Mesenchymal stem cell (in vitro differentiated cells and primary cell): ENCODE measurements at regions not wholly inside any gene's neighbourhood (a gene's known extent, or its start where the extent isn't known, plus 50 kb on each side); places are given as distances from the start of the nearest gene placed in this dataset.

Source experiments
- DNase-seq: peaks from one replicate; pipeline ENCODE4 v3.0.0-alpha.2; 2013
- H2AFZ ChIP-seq: one replicate; pipeline ENCODE4 v1.6.1; 2013; ENCODE audit warnings: low read depth, mild to moderate bottlenecking, control low read depth, inconsistent platforms, low read length, moderate library complexity
- H2AK5ac ChIP-seq: 2 replicates; pipeline ENCODE4 v1.6.1; 2013; ENCODE audit warnings: low read length, moderate library complexity, mild to moderate bottlenecking, inconsistent platforms; ENCODE audit not compliant: severe bottlenecking
- H2BK120ac ChIP-seq: one replicate; pipeline ENCODE4 v1.6.1; 2013; ENCODE audit warnings: low read depth, mild to moderate bottlenecking, inconsistent platforms, low read length, moderate library complexity
- H2BK12ac ChIP-seq, 2 experiments: one replicate each; pipeline ENCODE4 v1.6.1; 2013; ENCODE audit warnings: inconsistent platforms in 2 of 2, low read length in 2 of 2, mild to moderate bottlenecking in 2 of 2, moderate library complexity in 2 of 2, control low read depth in 1 of 2
- H2BK15ac ChIP-seq: one replicate; pipeline ENCODE4 v1.6.1; 2013; ENCODE audit warnings: mild to moderate bottlenecking, low read depth, inconsistent platforms; ENCODE audit not compliant: poor library complexity, severe bottlenecking
- H2BK5ac ChIP-seq: 2 replicates; pipeline ENCODE4 v1.6.1; 2013; ENCODE audit warnings: low read depth, mild to moderate bottlenecking, low read length, control low read depth, inconsistent platforms; ENCODE audit not compliant: poor library complexity, severe bottlenecking
- H3K14ac ChIP-seq, 2 experiments: one replicate each; pipeline ENCODE4 v1.6.1; 2013; ENCODE audit warnings: inconsistent platforms in 2 of 2, low read length in 2 of 2, control low read depth in 1 of 2, mild to moderate bottlenecking in 1 of 2, moderate library complexity in 1 of 2
- H3K18ac ChIP-seq, 2 experiments: one replicate each; pipeline ENCODE4 v1.6.1; 2013; ENCODE audit warnings: inconsistent platforms in 2 of 2, low read length in 2 of 2, control low read depth in 1 of 2, low read depth in 1 of 2, mild to moderate bottlenecking in 1 of 2
- H3K23ac ChIP-seq, 2 experiments: one replicate each; pipeline ENCODE4 v1.6.1; 2013; ENCODE audit warnings: inconsistent platforms in 2 of 2, low read length in 2 of 2, mild to moderate bottlenecking in 2 of 2, moderate library complexity in 2 of 2, control low read depth in 1 of 2
- H3K27ac ChIP-seq: 2 replicates; pipeline ENCODE4 v1.5.1; 2013; ENCODE audit warnings: mild to moderate bottlenecking, moderate library complexity, low read length, control low read depth, inconsistent platforms; ENCODE audit not compliant: poor library complexity, severe bottlenecking
- H3K27me3 ChIP-seq, 2 experiments: 2 replicates each; pipeline versions ENCODE4 v1.6.1 to v1.7.0; 2013; ENCODE audit warnings: low read length in 2 of 2, mild to moderate bottlenecking in 2 of 2, moderate library complexity in 2 of 2, control low read depth in 1 of 2, inconsistent platforms in 1 of 2; ENCODE audit not compliant: control insufficient read depth in 1 of 2, insufficient read depth in 1 of 2
- H3K36me3 ChIP-seq, 2 experiments: 2 replicates each; pipeline versions ENCODE4 v1.6.1 to v1.7.0; 2013; ENCODE audit warnings: low read length in 2 of 2, control low read depth in 1 of 2, inconsistent platforms in 1 of 2, low read depth in 1 of 2, mild to moderate bottlenecking in 1 of 2; ENCODE audit not compliant: insufficient read depth in 2 of 2, control insufficient read depth in 1 of 2
- H3K4ac ChIP-seq, 2 experiments: one replicate each; pipeline ENCODE4 v1.6.1; 2013; ENCODE audit warnings: inconsistent platforms in 2 of 2, low read length in 2 of 2, mild to moderate bottlenecking in 2 of 2, moderate library complexity in 2 of 2, control low read depth in 1 of 2, low read depth in 1 of 2
- H3K4me1 ChIP-seq: 2 replicates; pipeline ENCODE4 v1.6.1; 2013; ENCODE audit warnings: low read depth, low read length, control low read depth; ENCODE audit not compliant: control insufficient read depth, insufficient read depth
- H3K4me2 ChIP-seq: 2 replicates; pipeline ENCODE4 v1.6.1; 2013; ENCODE audit warnings: low read length, mild to moderate bottlenecking, inconsistent platforms; ENCODE audit not compliant: poor library complexity, severe bottlenecking
- H3K4me3 ChIP-seq, 2 experiments: 2 replicates each; pipeline versions ENCODE4 v1.5.1 to v1.7.0; 2013; ENCODE audit warnings: low read length in 2 of 2, mild to moderate bottlenecking in 2 of 2, control low read depth in 1 of 2, low read depth in 1 of 2; ENCODE audit not compliant: insufficient read depth in 1 of 2
- H3K79me1 ChIP-seq: replicated peaks from 2 replicates; pipeline ENCODE4 v1.6.1; 2013; ENCODE audit warnings: mild to moderate bottlenecking, control low read depth, low read length, inconsistent platforms; ENCODE audit not compliant: poor library complexity, severe bottlenecking
- H3K9ac ChIP-seq: 2 replicates; pipeline ENCODE4 v1.7.0; 2013; ENCODE audit warnings: mild to moderate bottlenecking, low read length, moderate library complexity
- H3K9me3 ChIP-seq: 2 replicates; pipeline ENCODE4 v1.7.0; 2013; ENCODE audit warnings: mild to moderate bottlenecking, low read length; ENCODE audit not compliant: control insufficient read depth
- H4K8ac ChIP-seq: one replicate; pipeline ENCODE4 v1.6.1; 2013; ENCODE audit warnings: inconsistent platforms, mild to moderate bottlenecking, low read length, moderate library complexity
- H4K91ac ChIP-seq: one replicate; pipeline ENCODE4 v1.6.1; 2013; ENCODE audit warnings: mild to moderate bottlenecking, low read length, inconsistent platforms
- WGBS: methylation state at CpG from one replicate; pipeline ENCODE4 v1.1.7; 2013; ENCODE audit warnings: mixed read lengths; 5-methylcytosine and 5-hydroxymethylcytosine counted together

GRCh38 chr5:152853361-152853760 is 448.3 kb upstream of the NMUR2 start:
- no peak overlapping the region for H3K9ac ChIP-seq
- no peak overlapping the region for H2AFZ ChIP-seq
- no peak overlapping the region for H3K4ac ChIP-seq
- no peak overlapping the region for H2BK15ac ChIP-seq
- H2BK5ac ChIP-seq = no peak overlapping the region
- H3K27me3 ChIP-seq = no peaks in the 10 kb centered on the region
- H2AK5ac ChIP-seq = no peak overlapping the region
- H3K4me2 ChIP-seq = no peak overlapping the region
- H4K91ac ChIP-seq = no peak overlapping the region
- no peaks in the 10 kb centered on the region for H3K79me1 ChIP-seq
- no peak for DNase-seq
- H3K18ac ChIP-seq = no peak overlapping the region
- no peak overlapping the region for H3K23ac ChIP-seq
- H3K27ac ChIP-seq = no peak overlapping the region
- H3K14ac ChIP-seq = no peak overlapping the region
- H4K8ac ChIP-seq = no peak overlapping the region
- H2BK12ac ChIP-seq = no peak overlapping the region
- H3K4me1 ChIP-seq = no peaks in the 10 kb centered on the region
- H3K36me3 ChIP-seq = no peaks in the 10 kb centered on the region
- H3K9me3 ChIP-seq = no peaks in the 10 kb centered on the region
- no peak overlapping the region for H3K4me3 ChIP-seq
- no peak overlapping the region for H2BK120ac ChIP-seq
- 85% methylated on average over 1 of the region's 2 CpGs for WGBS

GRCh38 chr5:152855441-152855840 is 450.4 kb upstream of the NMUR2 start:
- Histone ChIP-seq H4K91ac (no peak overlapping the region), H2BK120ac (no peak overlapping the region), H3K4ac (no peak overlapping the region), H3K27me3 (no peaks in the 10 kb centered on the region), H2AK5ac (no peak overlapping the region), H2BK15ac (no peak overlapping the region), H3K36me3 (no peaks in the 10 kb centered on the region), H4K8ac (no peak overlapping the region), H3K9ac (no peak overlapping the region), H3K27ac (no peak overlapping the region), H3K4me2 (no peak overlapping the region), H3K9me3 (no peaks in the 10 kb centered on the region), H3K14ac (no peak overlapping the region), H3K18ac (no peak overlapping the region), H2BK5ac (no peak overlapping the region), H3K4me1 (no peaks in the 10 kb centered on the region), H3K79me1 (no peaks in the 10 kb centered on the region), H2AFZ (no peak overlapping the region), H2BK12ac (no peak overlapping the region), H3K4me3 (no peak overlapping the region), H3K23ac (no peak overlapping the region)
- WGBS = 67% methylated on average over 1 of the region's 4 CpGs
- DNase-seq = peak; percentile 0

- Histone ChIP-seq H3K9me3 (no peaks in the 10 kb centered on the region), H3K23ac (no peak overlapping the region), H3K79me1 (no peaks in the 10 kb centered on the region), H3K27me3 (no peaks in the 10 kb centered on the region), H3K18ac (no peak overlapping the region), H3K4ac (no peak overlapping the region), H3K36me3 (no peaks in the 10 kb centered on the region), H4K8ac (no peak overlapping the region), H3K4me1 (no peaks in the 10 kb centered on the region), H2AK5ac (no peak overlapping the region), H2BK15ac (no peak overlapping the region), H4K91ac (no peak overlapping the region), H3K14ac (no peak overlapping the region), H2BK5ac (no peak overlapping the region), H2BK12ac (no peak overlapping the region), H3K27ac (no peak overlapping the region), H3K4me3 (no peak overlapping the region), H2AFZ (no peak overlapping the region), H3K9ac (no peak overlapping the region), H2BK120ac (no peak overlapping the region), H3K4me2 (no peak overlapping the region)
- 94% methylated on average over 3 of the region's 3 CpGs for WGBS
- no peak for DNase-seq
Measured at GRCh38 chr5:152861231-152861630, 456.2 kb upstream of the NMUR2 start.

- H2BK12ac ChIP-seq = no peak overlapping the region
- H3K4ac ChIP-seq = no peak overlapping the region
- H2AK5ac ChIP-seq = no peak overlapping the region
- no peak overlapping the region for H3K9ac ChIP-seq
- H2AFZ ChIP-seq = no peak overlapping the region
- no peak overlapping the region for H3K27ac ChIP-seq
- H3K9me3 ChIP-seq = no peaks in the 10 kb centered on the region
- DNase-seq = no peak
- H4K8ac ChIP-seq = no peak overlapping the region
- no peak overlapping the region for H3K4me2 ChIP-seq
- 46% methylated on average over 2 of the region's 3 CpGs for WGBS
- no peak overlapping the region for H3K18ac ChIP-seq
- H3K14ac ChIP-seq = no peak overlapping the region
- no peaks in the 10 kb centered on the region for H3K36me3 ChIP-seq
- H3K4me3 ChIP-seq = no peak overlapping the region
- no peaks in the 10 kb centered on the region for H3K4me1 ChIP-seq
- H2BK15ac ChIP-seq = no peak overlapping the region
- no peaks in the 10 kb centered on the region for H3K27me3 ChIP-seq
- no peak overlapping the region for H2BK5ac ChIP-seq
- no peak overlapping the region for H3K23ac ChIP-seq
- no peaks in the 10 kb centered on the region for H3K79me1 ChIP-seq
- H2BK120ac ChIP-seq = no peak overlapping the region
- H4K91ac ChIP-seq = no peak overlapping the region
Measured at GRCh38 chr5:152864447-152864846, 459.4 kb upstream of the NMUR2 start.
